GM18907 (cell line): ENCODE measurements at regions not wholly inside any gene's neighbourhood (a gene's known extent, or its start where the extent isn't known, plus 50 kb on each side); places are given as distances from the start of the nearest gene placed in this dataset.
"Not testable (repeated sequence)": the region's sequence is repeated elsewhere in the genome, so short reads cannot be mapped to it uniquely, and the experiment has no call there.

ENCODE experiments used
- ATAC-seq: cut with Tn5 transposase; IDR thresholded peaks from one replicate; pipeline ENCODE4 v1.9.1; 2021; ENCODE audit warnings: mild to moderate bottlenecking, moderate library complexity; ENCODE audit not compliant: unreplicated experiment

- no peak for ATAC-seq
Measured at GRCh38 chr4:138636781-138637180, 378.8 kb upstream of the NOCT start.

- ATAC-seq = no peak
Measured at GRCh38 chr4:138634915-138635314, 380.7 kb upstream of the NOCT start.

- no peak for ATAC-seq
Measured at GRCh38 chr4:138633580-138633904, 382.0 kb upstream of the NOCT start.

- no peak for ATAC-seq
Measured at GRCh38 chr4:138632856-138633579, 382.6 kb upstream of the NOCT start.

GRCh38 chr4:138630666-138631065 lies 384.9 kb upstream of the NOCT start:
- no peak for ATAC-seq

GRCh38 chr4:138629669-138630068 lies 385.9 kb upstream of the NOCT start:
- no peak for ATAC-seq

- ATAC-seq = no peak
Measured at GRCh38 chr4:138627096-138627495, 384.9 kb upstream of the SLC7A11 start.

GRCh38 chr4:138622362-138622761 lies 380.2 kb upstream of the SLC7A11 start:
- ATAC-seq = not testable (repeated sequence)

GRCh38 chr4:138616775-138617174 lies 374.6 kb upstream of the SLC7A11 start:
- no peak for ATAC-seq

GRCh38 chr4:138614398-138615142 lies 372.4 kb upstream of the SLC7A11 start:
- no peak for ATAC-seq

- no peak for ATAC-seq
Measured at GRCh38 chr4:138612428-138612827, 370.3 kb upstream of the SLC7A11 start.

- ATAC-seq = no peak
Measured at GRCh38 chr4:138611721-138612120, 369.6 kb upstream of the SLC7A11 start.

GRCh38 chr4:138611017-138611416 lies 368.9 kb upstream of the SLC7A11 start:
- ATAC-seq = no peak

GRCh38 chr4:138609943-138610350 lies 367.8 kb upstream of the SLC7A11 start:
- no peak for ATAC-seq

- no peak for ATAC-seq
Measured at GRCh38 chr4:138604556-138604955, 362.4 kb upstream of the SLC7A11 start.

GRCh38 chr4:138602664-138603063 lies 360.5 kb upstream of the SLC7A11 start:
- ATAC-seq = no peak

GRCh38 chr4:138599965-138600364 lies 357.8 kb upstream of the SLC7A11 start:
- no peak for ATAC-seq

GRCh38 chr4:138598226-138598625 lies 356.1 kb upstream of the SLC7A11 start:
- no peak for ATAC-seq

GRCh38 chr4:138596896-138597295 lies 354.7 kb upstream of the SLC7A11 start:
- ATAC-seq = no peak

GRCh38 chr4:138595731-138596460 lies 353.7 kb upstream of the SLC7A11 start:
- ATAC-seq = no peak

GRCh38 chr4:138595171-138595570 lies 353.0 kb upstream of the SLC7A11 start:
- ATAC-seq = no peak

- no peak for ATAC-seq
Measured at GRCh38 chr4:138592796-138593195, 350.6 kb upstream of the SLC7A11 start.
